B cell (primary cell): ENCODE measurements at regions not wholly inside any gene's neighbourhood (a gene's known extent, or its start where the extent isn't known, plus 50 kb on each side); places are given as distances from the start of the nearest gene placed in this dataset.

Source experiments
- ATAC-seq: fragments of 200-7000 bp; cut with Tn5 transposase; one replicate; pipeline ENCODE4 v1.10.0; 2021; ENCODE audit warnings: low read depth, mild to moderate bottlenecking, moderate number of reproducible peaks, moderate library complexity
- CTCF ChIA-PET: fragments of 350-600 bp; sonication (Branson Sonifier 250); formaldehyde crosslinking; loops from one replicate; lab custom pipeline; 2021; ENCODE audit warnings: antibody characterized with exemption, inconsistent platforms; lab: Charles Lee
- POLR2A ChIA-PET: fragments of 350-600 bp; sonication (Branson Sonifier 250); formaldehyde crosslinking; loops from one replicate; lab custom pipeline; 2021; ENCODE audit warnings: antibody characterized with exemption; lab: Charles Lee
- DNase-seq: peaks from one replicate; pipeline ENCODE4 v3.0.0; 2013
- H2AFZ ChIP-seq: 2 replicates; pipeline ENCODE4 v1.6.1; 2012; ENCODE audit warnings: mild to moderate bottlenecking, low read depth, low read length; ENCODE audit not compliant: insufficient read depth, poor library complexity, severe bottlenecking
- H3K27ac ChIP-seq, 2 donors: 1 replicate in 1 of 2; 2 replicates in 1 of 2; pipeline ENCODE4 v1.5.1; 2012 to 2013; ENCODE audit warnings: low read length in 2 of 2, mild to moderate bottlenecking in 2 of 2, moderate library complexity in 1 of 2
- H3K27me3 ChIP-seq, 4 experiments: fragments of 200-600 bp in 1 of 4; sonication (generic) in 1 of 4; replicated peaks in 1 of 4; 1 replicate in 2 of 4; 2 replicates in 2 of 4; pipeline versions ENCODE4 v1.6.1 to v1.7.0; 2013 to 2016; ENCODE audit warnings: low read length in 3 of 4, mild to moderate bottlenecking in 2 of 4, mixed read lengths in 1 of 4, moderate library complexity in 1 of 4; ENCODE audit not compliant: insufficient read depth in 4 of 4, control insufficient read depth in 3 of 4; ENCODE audit errors: control extremely low read depth in 1 of 4
- H3K36me3 ChIP-seq, 2 experiments: replicated peaks in 1 of 2; 1 replicate in 1 of 2; 2 replicates in 1 of 2; pipeline versions ENCODE4 v1.6.1 to v1.7.1; 2013; ENCODE audit warnings: low read length in 1 of 2; ENCODE audit not compliant: insufficient read depth in 2 of 2, control insufficient read depth in 1 of 2; ENCODE audit errors: control extremely low read depth in 1 of 2, extremely low read depth in 1 of 2
- H3K4me1 ChIP-seq, 2 donors: fragments of 200-600 bp in 1 of 2; sonication (generic) in 1 of 2; 1 replicate in 1 of 2; 2 replicates in 1 of 2; pipeline versions ENCODE4 v1.5.1 to v1.6.1; 2013 to 2017; ENCODE audit warnings: low read length in 2 of 2; ENCODE audit not compliant: control insufficient read depth in 2 of 2, insufficient read depth in 2 of 2
- H3K4me2 ChIP-seq: replicated peaks from 2 replicates; pipeline ENCODE3; 2012; ENCODE audit warnings: mild to moderate bottlenecking, low read depth, low read length; ENCODE audit not compliant: poor library complexity, severe bottlenecking
- H3K4me3 ChIP-seq, 5 experiments: fragments of 200-600 bp in 1 of 5; sonication (generic) in 1 of 5; 1 replicate in 3 of 5; 2 replicates in 2 of 5; pipeline versions ENCODE4 v1.5.1 to v1.7.0; 2011 to 2016; ENCODE audit warnings: low read length in 4 of 5, mild to moderate bottlenecking in 4 of 5, low read depth in 2 of 5, control low read depth in 1 of 5, moderate library complexity in 1 of 5; ENCODE audit not compliant: insufficient read depth in 1 of 5; ENCODE audit errors: control extremely low read depth in 1 of 5, extremely low read depth in 1 of 5
- H3K79me2 ChIP-seq: fragments of 200-600 bp; sonication (generic); one replicate; pipeline ENCODE4 v1.6.0; 2016; ENCODE audit warnings: low read length; ENCODE audit not compliant: control insufficient read depth, insufficient read depth
- H3K9ac ChIP-seq: fragments of 200-600 bp; sonication (generic); 2 replicates; pipeline ENCODE4 v1.6.1; 2017; ENCODE audit warnings: mild to moderate bottlenecking, low read length, moderate library complexity
- H3K9me3 ChIP-seq, 3 donors: one replicate each; pipeline versions ENCODE4 v1.6.1 to v1.7.1; 2013; ENCODE audit warnings: low read length in 2 of 3; ENCODE audit not compliant: control insufficient read depth in 2 of 3, insufficient read depth in 1 of 3; ENCODE audit errors: control extremely low read depth in 1 of 3
- H4K20me1 ChIP-seq: 2 replicates; pipeline ENCODE4 v1.6.0; 2012; ENCODE audit warnings: mild to moderate bottlenecking, low read length; ENCODE audit not compliant: insufficient read depth, control insufficient read depth, poor library complexity, severe bottlenecking
- H3K27ac Mint-ChIP-seq: one replicate; pipeline ENCODE4 v1.8.0; 2021; ENCODE audit warnings: mixed read lengths
- H3K27me3 Mint-ChIP-seq: one replicate; pipeline ENCODE4 v1.8.0; 2021; ENCODE audit warnings: mixed read lengths
- H3K4me1 Mint-ChIP-seq: one replicate; pipeline ENCODE4 v1.8.0; 2021; ENCODE audit warnings: mixed read lengths
- H3K4me3 Mint-ChIP-seq: one replicate; pipeline ENCODE4 v1.8.0; 2021; ENCODE audit warnings: mixed read lengths
- H3K9me3 Mint-ChIP-seq: one replicate; pipeline ENCODE4 v1.8.0; 2022; ENCODE audit warnings: mixed read lengths; ENCODE audit not compliant: insufficient read depth
- CTCF ChIP-seq: fragments of 200-600 bp; IDR thresholded peaks from one replicate; pipeline ENCODE4 v1.8.0; 2022; ENCODE audit warnings: antibody characterized with exemption, mild to moderate bottlenecking
- EZH2 ChIP-seq: IDR thresholded peaks from 2 replicates; pipeline ENCODE4 v1.6.1; 2012; ENCODE audit warnings: borderline replicate concordance, low read depth, mild to moderate bottlenecking, moderate library complexity, low read length; ENCODE audit not compliant: insufficient read depth, poor library complexity, severe bottlenecking
- WGBS: methylation state at CpG from one replicate; pipeline ENCODE4 v1.1.5; 2013; ENCODE audit warnings: missing lambda C conversion rate; ENCODE audit not compliant: insufficient coverage; 5-methylcytosine and 5-hydroxymethylcytosine counted together
- intact Hi-C: fragments of 100-400 bp; cut with micrococcal nuclease; formaldehyde crosslinking; loops from one replicate; pipeline ENCODE4 v1.10.0; 2022

DNA sequence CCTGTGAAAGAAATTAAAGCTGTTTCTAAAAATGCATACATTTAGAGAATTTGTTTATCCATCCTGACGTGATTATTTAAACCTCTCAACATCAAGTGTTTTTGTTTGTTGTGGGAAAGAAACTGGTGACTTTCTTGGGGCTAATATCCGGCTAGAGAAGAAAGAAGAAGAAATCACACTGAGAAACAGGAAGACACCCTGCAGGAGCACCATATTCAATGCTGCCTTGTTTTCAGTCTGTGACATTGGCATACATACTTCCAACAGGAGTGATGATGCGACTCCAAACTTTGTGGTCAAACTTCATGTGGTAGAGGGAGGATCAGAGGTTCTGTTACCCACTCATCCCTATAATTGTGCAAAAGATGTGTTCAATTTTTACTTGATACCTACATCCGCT lies 997.6 kb upstream of the CITED2 start:
- Mint-ChIP-seq H3K27me3 (no peaks in the 10 kb centered on the region), H3K9me3 (no peaks in the 10 kb centered on the region), H3K4me3 (no peak overlapping the region), H3K4me1 (no peaks in the 10 kb centered on the region), H3K27ac (no peak overlapping the region)
- no peak overlapping the region for H3K9ac ChIP-seq
- no peaks in the 10 kb centered on the region for H3K79me2 ChIP-seq
- no peak overlapping the region for H3K4me2 ChIP-seq
- ChIA-PET POLR2A (no interaction called here), CTCF (no interaction called here)
- TF ChIP-seq CTCF (no peak), EZH2 (no peak)
- no peak overlapping the region for H3K27ac ChIP-seq
- peaks cover 0 to 1% (median 0%) of the 10 kb centered on the region in 3 donors for H3K9me3 ChIP-seq
- no CpG with 5 or more reads among the region's 4 CpGs for WGBS
- intact Hi-C loops: no loop called here
- no peaks in the 10 kb centered on the region for H3K27me3 ChIP-seq
- H3K4me3 ChIP-seq: no peak overlapping the region
- DNase-seq: no peak
- no peaks in the 10 kb centered on the region for H4K20me1 ChIP-seq
- H2AFZ ChIP-seq: no peak overlapping the region
- ATAC-seq: no peak
- no peaks in the 10 kb centered on the region for H3K36me3 ChIP-seq
- no peaks in the 10 kb centered on the region for H3K4me1 ChIP-seq

- no peaks in the 10 kb centered on the region for H3K4me1 Mint-ChIP-seq
- no peaks in the 10 kb centered on the region for H3K9me3 Mint-ChIP-seq
- H3K27ac Mint-ChIP-seq: no peak overlapping the region
- H2AFZ ChIP-seq: no peak overlapping the region
- DNase-seq (no peak), ATAC-seq (no peak)
- no peaks in the 10 kb centered on the region for H3K36me3 ChIP-seq
- no peak overlapping the region for H3K4me3 ChIP-seq
- no peak overlapping the region for H3K9ac ChIP-seq
- peaks cover 0 to 1% (median 0%) of the 10 kb centered on the region in 3 donors for H3K9me3 ChIP-seq
- H3K4me1 ChIP-seq: no peaks in the 10 kb centered on the region
- H3K27ac ChIP-seq: no peak overlapping the region
- no CpG with 5 or more reads among the region's 2 CpGs for WGBS
- ChIA-PET CTCF (no interaction called here), POLR2A (no interaction called here)
- no peak for TF ChIP-seq CTCF
- no peaks in the 10 kb centered on the region for H4K20me1 ChIP-seq
- no peak overlapping the region for H3K4me2 ChIP-seq
- intact Hi-C loops: no loop called here
- H3K27me3 ChIP-seq: no peaks in the 10 kb centered on the region
- no peaks in the 10 kb centered on the region for H3K27me3 Mint-ChIP-seq
- no peak overlapping the region for H3K4me3 Mint-ChIP-seq
- no peaks in the 10 kb centered on the region for H3K79me2 ChIP-seq
Observed at GRCh38 chr6:140370976-140371870, 996.8 kb upstream of the CITED2 start.
